ENCODE measurements at regions not wholly inside any gene's neighbourhood (a gene's known extent, or its start where the extent isn't known, plus 50 kb on each side); places are given as distances from the start of the nearest gene placed in this dataset.

GRCh38 chr14:25134184-25134583 is 84.2 kb upstream of the STXBP6 start:
- TF ChIP-seq POLR2A (IDR thresholded peaks at IDR 0.05), result no peak
- TF ChIP-seq, protein P1, sequence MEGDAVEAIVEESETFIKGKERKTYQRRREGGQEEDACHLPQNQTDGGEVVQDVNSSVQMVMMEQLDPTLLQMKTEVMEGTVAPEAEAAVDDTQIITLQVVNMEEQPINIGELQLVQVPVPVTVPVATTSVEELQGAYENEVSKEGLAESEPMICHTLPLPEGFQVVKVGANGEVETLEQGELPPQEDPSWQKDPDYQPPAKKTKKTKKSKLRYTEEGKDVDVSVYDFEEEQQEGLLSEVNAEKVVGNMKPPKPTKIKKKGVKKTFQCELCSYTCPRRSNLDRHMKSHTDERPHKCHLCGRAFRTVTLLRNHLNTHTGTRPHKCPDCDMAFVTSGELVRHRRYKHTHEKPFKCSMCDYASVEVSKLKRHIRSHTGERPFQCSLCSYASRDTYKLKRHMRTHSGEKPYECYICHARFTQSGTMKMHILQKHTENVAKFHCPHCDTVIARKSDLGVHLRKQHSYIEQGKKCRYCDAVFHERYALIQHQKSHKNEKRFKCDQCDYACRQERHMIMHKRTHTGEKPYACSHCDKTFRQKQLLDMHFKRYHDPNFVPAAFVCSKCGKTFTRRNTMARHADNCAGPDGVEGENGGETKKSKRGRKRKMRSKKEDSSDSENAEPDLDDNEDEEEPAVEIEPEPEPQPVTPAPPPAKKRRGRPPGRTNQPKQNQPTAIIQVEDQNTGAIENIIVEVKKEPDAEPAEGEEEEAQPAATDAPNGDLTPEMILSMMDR (IDR thresholded peaks at IDR 0.05), result no peak
- no peak for TF ChIP-seq POLR2AphosphoS5 (IDR thresholded peaks at IDR 0.05)

All from breast epithelium (tissue), 3 donors.